Ascending aorta (tissue), 2 donors: ENCODE measurements at regions not wholly inside any gene's neighbourhood (a gene's known extent, or its start where the extent isn't known, plus 50 kb on each side); places are given as distances from the start of the nearest gene placed in this dataset.

Experiments
- DNase-seq, 2 donors: peaks; one replicate each; pipeline ENCODE4 v3.0.0-alpha.2; 2019; ENCODE audit warnings: low spot score in 2 of 2
- H3K27ac ChIP-seq, 2 donors: fragments of 200-600 bp; sonication (generic); one replicate each; pipeline ENCODE4 v1.5.1; 2016 to 2017; ENCODE audit warnings: mild to moderate bottlenecking in 1 of 2
- H3K27me3 ChIP-seq: fragments of 200-600 bp; sonication (generic); one replicate; pipeline ENCODE4 v1.5.1; 2017
- H3K36me3 ChIP-seq, 2 donors: fragments of 200-600 bp; sonication (generic); one replicate each; pipeline ENCODE4 v1.5.1; 2016
- H3K4me1 ChIP-seq, 2 donors: fragments of 200-600 bp; sonication (generic); one replicate each; pipeline ENCODE4 v1.5.1; 2016 to 2017; ENCODE audit warnings: mild to moderate bottlenecking in 1 of 2
- H3K4me3 ChIP-seq, 2 donors: fragments of 200-600 bp; sonication (generic); one replicate each; pipeline ENCODE4 v1.5.1; 2016 to 2017; ENCODE audit warnings: mild to moderate bottlenecking in 1 of 2
- H3K9me3 ChIP-seq, 2 donors: fragments of 200-600 bp; sonication (generic); one replicate each; pipeline ENCODE4 v1.5.1; 2016
- CTCF ChIP-seq, 3 experiments: fragments of 200-600 bp in 2 of 3; fragments of 450-650 bp in 1 of 3; sonication (generic) in 2 of 3; IDR thresholded peaks; one replicate each; pipeline ENCODE4 v1.5.1; 2016 to 2019; ENCODE audit warnings: antibody characterized with exemption in 3 of 3, mild to moderate bottlenecking in 1 of 3, moderate library complexity in 1 of 3
- intact Hi-C: fragments of 100-400 bp; cut with DNase I; formaldehyde crosslinking; loops from one replicate; pipeline ENCODE4 v1.15.1; 2023

GRCh38 chr6:40885139-40885774, 153.8 kb downstream of the UNC5CL start:
- H3K4me1 ChIP-seq: no peaks in the 10 kb centered on the region
- H3K9me3 ChIP-seq: no peaks in the 10 kb centered on the region
- no peak for DNase-seq
- TF ChIP-seq CTCF (IDR thresholded peaks at IDR 0.05): no peak
- no peaks in the 10 kb centered on the region for H3K27me3 ChIP-seq
- no peak overlapping the region for H3K4me3 ChIP-seq
- H3K36me3 ChIP-seq: no peaks in the 10 kb centered on the region
- intact Hi-C loops: no loop called here
- no peak overlapping the region for H3K27ac ChIP-seq

GRCh38 chr6:40882323-40882997, 156.6 kb downstream of the UNC5CL start:
- no peaks in the 10 kb centered on the region for H3K27me3 ChIP-seq
- TF ChIP-seq CTCF (IDR thresholded peaks at IDR 0.05): no peak
- H3K36me3 ChIP-seq: no peaks in the 10 kb centered on the region
- DNase-seq: no peak
- no peak overlapping the region for H3K4me3 ChIP-seq
- no peaks in the 10 kb centered on the region for H3K9me3 ChIP-seq
- H3K4me1 ChIP-seq: no peaks in the 10 kb centered on the region
- H3K27ac ChIP-seq: no peak overlapping the region
- intact Hi-C loops: no loop called here

- Histone ChIP-seq H3K9me3 (no peaks in the 10 kb centered on the region), H3K27me3 (no peaks in the 10 kb centered on the region), H3K4me1 (no peaks in the 10 kb centered on the region), H3K27ac (no peak overlapping the region), H3K4me3 (no peak overlapping the region), H3K36me3 (no peaks in the 10 kb centered on the region)
- intact Hi-C loops: no loop called here
- no peak for DNase-seq
- no peak for TF ChIP-seq CTCF (IDR thresholded peaks at IDR 0.05)
Measured at GRCh38 chr6:40881501-40881900, 157.5 kb downstream of the UNC5CL start.

GRCh38 chr6:40880906-40881305, 158.1 kb downstream of the UNC5CL start:
- TF ChIP-seq CTCF (IDR thresholded peaks at IDR 0.05): no peak
- no peak for DNase-seq
- Histone ChIP-seq H3K27me3 (no peaks in the 10 kb centered on the region), H3K36me3 (no peaks in the 10 kb centered on the region), H3K4me1 (no peaks in the 10 kb centered on the region), H3K4me3 (no peak overlapping the region), H3K27ac (no peak overlapping the region), H3K9me3 (no peaks in the 10 kb centered on the region)
- intact Hi-C loops: no loop called here

- no peak for TF ChIP-seq CTCF (IDR thresholded peaks at IDR 0.05)
- H3K27ac ChIP-seq: no peak overlapping the region
- no peak for DNase-seq
- H3K36me3 ChIP-seq: no peaks in the 10 kb centered on the region
- H3K9me3 ChIP-seq: no peaks in the 10 kb centered on the region
- no peak overlapping the region for H3K4me3 ChIP-seq
- intact Hi-C loops: no loop called here
- H3K27me3 ChIP-seq: no peaks in the 10 kb centered on the region
- no peaks in the 10 kb centered on the region for H3K4me1 ChIP-seq
Measured at GRCh38 chr6:40879169-40879568, 159.9 kb downstream of the UNC5CL start.
